OCI-LY1 (cell line): ENCODE measurements at regions not wholly inside any gene's neighbourhood (a gene's known extent, or its start where the extent isn't known, plus 50 kb on each side); places are given as distances from the start of the nearest gene placed in this dataset.

Experiments used
- H2AFZ ChIP-seq: fragments of 200-600 bp; sonication (generic), shearing (Covaris generic); 2 replicates; pipeline ENCODE4 v1.6.0; 2014; ENCODE audit warnings: antibody characterized with exemption, mild to moderate bottlenecking, low read length
- H3F3A ChIP-seq: fragments of 200-600 bp; sonication (generic), shearing (Covaris generic); 2 replicates; pipeline ENCODE4 v1.6.0; 2014; ENCODE audit warnings: mild to moderate bottlenecking, antibody characterized with exemption, low read length, moderate library complexity; ENCODE audit not compliant: insufficient read depth
- H3K27ac ChIP-seq: fragments of 200-600 bp; sonication (generic); 2 replicates; pipeline ENCODE4 v1.5.1; 2014; ENCODE audit warnings: low read length, mixed run types, mild to moderate bottlenecking, low read depth; ENCODE audit not compliant: poor library complexity, severe bottlenecking
- H3K27me3 ChIP-seq: fragments of 200-600 bp; sonication (generic); 2 replicates; pipeline ENCODE4 v1.6.0; 2014; ENCODE audit warnings: antibody characterized with exemption, mild to moderate bottlenecking, low read length, moderate library complexity; ENCODE audit not compliant: insufficient read depth
- H3K36me3 ChIP-seq: fragments of 200-600 bp; sonication (generic); 2 replicates; pipeline ENCODE4 v1.6.1; 2014; ENCODE audit warnings: mild to moderate bottlenecking, antibody characterized with exemption, low read length, moderate library complexity, mixed read lengths; ENCODE audit not compliant: insufficient read depth
- H3K4me1 ChIP-seq: fragments of 200-600 bp; sonication (generic); 2 replicates; pipeline ENCODE4 v1.5.1; 2014; ENCODE audit warnings: mild to moderate bottlenecking, low read length, moderate library complexity; ENCODE audit not compliant: insufficient read depth, severe bottlenecking
- H3K4me2 ChIP-seq: fragments of 200-600 bp; sonication (generic), shearing (Covaris generic); 2 replicates; pipeline ENCODE4 v1.6.1; 2014; ENCODE audit warnings: low read length
- H3K4me3 ChIP-seq: fragments of 200-600 bp; sonication (generic); 2 replicates; pipeline ENCODE4 v1.5.1; 2014; ENCODE audit warnings: low read length, low read depth, mild to moderate bottlenecking, mixed read lengths; ENCODE audit not compliant: poor library complexity, severe bottlenecking
- H3K79me2 ChIP-seq: fragments of 200-600 bp; shearing (Covaris generic); 2 replicates; pipeline ENCODE4 v1.6.1; 2016; ENCODE audit warnings: mixed run types, low read length, mixed read lengths; ENCODE audit not compliant: insufficient read depth
- H3K9ac ChIP-seq: fragments of 200-600 bp; sonication (generic), shearing (Covaris generic); 2 replicates; pipeline ENCODE4 v1.6.1; 2014; ENCODE audit warnings: mild to moderate bottlenecking, low read length, mixed read lengths
- H3K9me2 ChIP-seq: fragments of 200-600 bp; sonication (generic), shearing (Covaris generic); 2 replicates; pipeline ENCODE4 v1.6.1; 2014; ENCODE audit warnings: low read depth, mild to moderate bottlenecking, low read length, mixed read lengths
- H3K9me3 ChIP-seq: fragments of 200-600 bp; shearing (Covaris generic); 2 replicates; pipeline ENCODE4 v1.6.1; 2014; ENCODE audit warnings: low read length, mixed read lengths
- H4K20me1 ChIP-seq: fragments of 200-600 bp; sonication (generic), shearing (Covaris generic); 2 replicates; pipeline ENCODE4 v1.6.0; 2016; ENCODE audit warnings: mild to moderate bottlenecking, low read length; ENCODE audit not compliant: insufficient read depth
- CTCF ChIP-seq: fragments of 200-600 bp; sonication (generic), shearing (Covaris generic); IDR thresholded peaks from 2 replicates; pipeline ENCODE4 v1.5.1; 2017; ENCODE audit warnings: mild to moderate bottlenecking, antibody characterized with exemption, low read length, moderate library complexity, mixed read lengths
- EZH2 ChIP-seq: fragments of 200-600 bp; sonication (generic), shearing (Covaris generic); IDR thresholded peaks from 2 replicates; pipeline ENCODE4 v1.8.0; 2017; ENCODE audit warnings: borderline replicate concordance, mixed run types, mild to moderate bottlenecking, antibody characterized with exemption, low read length, moderate library complexity, mixed read lengths

DNA sequence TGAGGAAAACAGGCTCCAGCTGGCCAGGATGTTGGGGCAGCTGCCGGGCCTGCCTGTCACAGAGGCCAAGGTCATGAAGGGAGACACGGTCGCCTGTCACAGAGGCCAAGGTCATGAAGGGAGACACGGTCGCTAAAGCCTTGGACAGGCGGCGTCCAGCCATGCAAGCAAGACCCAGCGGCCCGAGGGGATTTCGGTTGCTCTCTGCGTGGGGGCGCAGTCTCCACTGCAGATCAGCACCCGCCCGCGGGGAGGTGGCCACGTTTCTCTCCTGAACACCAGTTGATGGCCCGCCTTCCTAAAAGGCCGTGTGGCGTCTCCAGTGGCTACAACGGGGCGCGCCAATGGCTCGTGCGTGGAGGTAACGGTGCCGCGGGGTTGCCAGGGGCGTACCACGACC is 67.0 kb upstream of the PCGF5 start:
- Histone ChIP-seq H3F3A (no peaks in the 10 kb centered on the region), H3K36me3 (no peaks in the 10 kb centered on the region), H4K20me1 (no peaks in the 10 kb centered on the region), H3K27ac (no peak overlapping the region), H3K4me1 (no peaks in the 10 kb centered on the region), H3K79me2 (no peaks in the 10 kb centered on the region), H3K9me2 (no peaks in the 10 kb centered on the region), H3K27me3 (no peaks in the 10 kb centered on the region), H3K4me2 (no peak overlapping the region), H3K4me3 (no peak overlapping the region), H3K9ac (no peak overlapping the region), H2AFZ (no peak overlapping the region), H3K9me3 (no peaks in the 10 kb centered on the region)
- no peak for TF ChIP-seq EZH2

DNA sequence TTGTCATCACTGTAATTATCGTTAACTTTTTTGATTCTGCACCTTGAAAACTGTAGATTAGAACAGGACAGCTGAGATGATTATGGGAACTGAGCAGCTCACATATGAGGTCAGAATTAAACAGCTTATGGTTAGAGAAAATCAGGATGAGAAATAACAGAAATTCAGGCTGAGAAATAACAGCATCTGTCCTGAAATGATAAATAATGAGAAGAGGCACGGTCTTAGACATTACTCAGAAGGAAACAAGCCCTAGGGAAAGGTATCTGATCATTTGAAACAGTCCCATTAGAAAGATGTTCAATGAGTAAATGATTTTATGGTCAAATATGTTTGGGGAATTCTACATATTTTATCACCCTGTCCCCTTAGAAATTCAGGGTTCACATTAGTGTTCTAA is 65.6 kb upstream of the PCGF5 start:
- Histone ChIP-seq H3F3A (no peaks in the 10 kb centered on the region), H2AFZ (no peak overlapping the region), H3K4me1 (no peaks in the 10 kb centered on the region), H3K4me2 (no peak overlapping the region), H3K27ac (no peak overlapping the region), H3K36me3 (no peaks in the 10 kb centered on the region), H3K9me2 (no peaks in the 10 kb centered on the region), H3K9me3 (no peaks in the 10 kb centered on the region), H3K4me3 (no peak overlapping the region), H4K20me1 (no peaks in the 10 kb centered on the region), H3K9ac (no peak overlapping the region), H3K27me3 (no peaks in the 10 kb centered on the region), H3K79me2 (no peaks in the 10 kb centered on the region)
- no peak for TF ChIP-seq CTCF
- TF ChIP-seq EZH2 = no peak

- H3K9ac ChIP-seq = no peak overlapping the region
- no peak overlapping the region for H3K4me2 ChIP-seq
- TF ChIP-seq EZH2 (no peak), CTCF (no peak)
- no peaks in the 10 kb centered on the region for H3K9me3 ChIP-seq
- no peaks in the 10 kb centered on the region for H3K79me2 ChIP-seq
- H3K27ac ChIP-seq = no peak overlapping the region
- no peaks in the 10 kb centered on the region for H3F3A ChIP-seq
- H4K20me1 ChIP-seq = no peaks in the 10 kb centered on the region
- no peaks in the 10 kb centered on the region for H3K27me3 ChIP-seq
- H3K4me1 ChIP-seq = no peaks in the 10 kb centered on the region
- H3K36me3 ChIP-seq = no peaks in the 10 kb centered on the region
- no peak overlapping the region for H3K4me3 ChIP-seq
- H2AFZ ChIP-seq = no peak overlapping the region
- H3K9me2 ChIP-seq = no peaks in the 10 kb centered on the region
Measured at GRCh38 chr10:91156196-91156595, 64.3 kb upstream of the PCGF5 start.

GRCh38 chr10:91159254-91159783 is 61.1 kb upstream of the PCGF5 start:
- Histone ChIP-seq H3K4me2 (no peak overlapping the region), H3K79me2 (0 out of 2 replicates have a peak, but pooled peaks cover under 1% of the 10 kb centered on the region), H2AFZ (no peak overlapping the region), H3F3A (no peaks in the 10 kb centered on the region), H3K9me2 (no peaks in the 10 kb centered on the region), H3K4me3 (no peak overlapping the region), H3K27me3 (no peaks in the 10 kb centered on the region), H3K9me3 (no peaks in the 10 kb centered on the region), H4K20me1 (no peaks in the 10 kb centered on the region), H3K4me1 (peaks cover 4% of the 10 kb centered on the region), H3K9ac (no peak overlapping the region), H3K27ac (no peak overlapping the region), H3K36me3 (no peaks in the 10 kb centered on the region)
- TF ChIP-seq EZH2 (no peak), CTCF (no peak)
